ENCODE measurements at regions not wholly inside any gene's neighbourhood (a gene's known extent, or its start where the extent isn't known, plus 50 kb on each side); places are given as distances from the start of the nearest gene placed in this dataset.

DNA sequence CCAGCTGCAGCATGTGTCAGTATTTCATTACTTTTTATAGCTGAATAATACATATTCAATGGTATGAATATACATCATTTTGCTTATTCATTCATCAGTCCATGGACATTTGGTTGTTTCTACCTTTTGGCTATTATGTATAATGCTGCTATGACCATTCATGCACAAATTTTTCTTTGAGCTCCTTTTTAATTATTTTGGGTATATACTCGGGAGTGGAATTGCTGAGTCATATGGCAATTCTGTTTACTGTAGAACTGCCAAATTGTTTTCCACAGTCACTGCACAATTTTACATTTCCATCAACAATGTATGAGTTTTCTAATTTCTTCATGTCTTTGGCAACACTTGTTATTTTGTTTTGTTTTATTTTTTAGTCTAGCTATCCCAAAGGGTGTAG is 405.9 kb upstream of the PITX2 start:
- DNase-seq (ENCODE audit: low spot score), result no peak
- Histone ChIP-seq H3K27me3 (replicated peaks; ENCODE audit: insufficient read depth) (no peaks in the 10 kb centered on the region), H3K27ac (no peak overlapping the region), H3K4me1 (replicated peaks) (no peaks in the 10 kb centered on the region), H3K36me3 (no peaks in the 10 kb centered on the region), H3K4me3 (no peak overlapping the region), H3K9me3 (no peaks in the 10 kb centered on the region)
- TF ChIP-seq POLR2AphosphoS5 (IDR thresholded peaks at IDR 0.05), result no peak
- TF ChIP-seq, protein P1, sequence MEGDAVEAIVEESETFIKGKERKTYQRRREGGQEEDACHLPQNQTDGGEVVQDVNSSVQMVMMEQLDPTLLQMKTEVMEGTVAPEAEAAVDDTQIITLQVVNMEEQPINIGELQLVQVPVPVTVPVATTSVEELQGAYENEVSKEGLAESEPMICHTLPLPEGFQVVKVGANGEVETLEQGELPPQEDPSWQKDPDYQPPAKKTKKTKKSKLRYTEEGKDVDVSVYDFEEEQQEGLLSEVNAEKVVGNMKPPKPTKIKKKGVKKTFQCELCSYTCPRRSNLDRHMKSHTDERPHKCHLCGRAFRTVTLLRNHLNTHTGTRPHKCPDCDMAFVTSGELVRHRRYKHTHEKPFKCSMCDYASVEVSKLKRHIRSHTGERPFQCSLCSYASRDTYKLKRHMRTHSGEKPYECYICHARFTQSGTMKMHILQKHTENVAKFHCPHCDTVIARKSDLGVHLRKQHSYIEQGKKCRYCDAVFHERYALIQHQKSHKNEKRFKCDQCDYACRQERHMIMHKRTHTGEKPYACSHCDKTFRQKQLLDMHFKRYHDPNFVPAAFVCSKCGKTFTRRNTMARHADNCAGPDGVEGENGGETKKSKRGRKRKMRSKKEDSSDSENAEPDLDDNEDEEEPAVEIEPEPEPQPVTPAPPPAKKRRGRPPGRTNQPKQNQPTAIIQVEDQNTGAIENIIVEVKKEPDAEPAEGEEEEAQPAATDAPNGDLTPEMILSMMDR (IDR thresholded peaks at IDR 0.05), result no peak
- TF ChIP-seq POLR2A (IDR thresholded peaks at IDR 0.05), result no peak
- 81% methylated on average over 1 of the region's 1 CpG for WGBS
- intact Hi-C loops (cut with DNase I), result no loop called here

DNA sequence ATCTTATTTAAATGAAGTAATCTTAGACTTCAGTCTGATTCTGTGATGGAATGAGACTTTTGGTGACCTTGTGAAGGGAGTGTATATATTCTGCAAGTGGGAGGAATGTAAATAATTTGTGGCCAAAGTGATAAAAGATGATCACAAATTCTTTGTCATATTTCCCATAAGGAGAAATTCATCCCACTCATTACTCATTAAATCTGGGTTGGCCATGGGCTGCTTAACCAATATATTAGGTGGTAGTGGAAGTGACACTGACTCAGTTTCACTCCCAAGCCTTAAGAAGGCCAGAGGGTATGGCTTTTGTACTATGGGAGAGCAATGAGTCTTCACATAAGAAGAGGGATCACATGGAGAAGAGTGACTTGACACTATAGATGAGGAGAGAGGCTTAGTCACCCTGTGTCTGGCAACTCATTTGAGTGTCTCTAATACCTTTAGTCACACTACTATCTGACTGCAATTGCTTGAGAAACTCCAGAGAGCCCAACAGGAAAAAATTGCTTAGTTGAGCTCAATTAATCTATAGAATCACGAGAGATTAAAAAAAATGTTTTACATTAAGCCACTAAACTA is 408.2 kb upstream of the PITX2 start:
- no peaks in the 10 kb centered on the region for H3K36me3 ChIP-seq
- no peak for DNase-seq (ENCODE audit: low spot score)
- H3K27ac ChIP-seq, result no peak overlapping the region
- intact Hi-C loops (cut with DNase I), result no loop called here
- H3K4me3 ChIP-seq, result no peak overlapping the region
- TF ChIP-seq POLR2A (IDR thresholded peaks at IDR 0.05) (no peak), POLR2AphosphoS5 (IDR thresholded peaks at IDR 0.05) (no peak)
- TF ChIP-seq, protein P1 (IDR thresholded peaks at IDR 0.05), result no peak
- H3K4me1 ChIP-seq (replicated peaks), result no peaks in the 10 kb centered on the region
- H3K9me3 ChIP-seq, result no peaks in the 10 kb centered on the region
- H3K27me3 ChIP-seq (replicated peaks; ENCODE audit: insufficient read depth), result no peaks in the 10 kb centered on the region
- WGBS, result 88% methylated on average over 1 of the region's 1 CpG

DNA sequence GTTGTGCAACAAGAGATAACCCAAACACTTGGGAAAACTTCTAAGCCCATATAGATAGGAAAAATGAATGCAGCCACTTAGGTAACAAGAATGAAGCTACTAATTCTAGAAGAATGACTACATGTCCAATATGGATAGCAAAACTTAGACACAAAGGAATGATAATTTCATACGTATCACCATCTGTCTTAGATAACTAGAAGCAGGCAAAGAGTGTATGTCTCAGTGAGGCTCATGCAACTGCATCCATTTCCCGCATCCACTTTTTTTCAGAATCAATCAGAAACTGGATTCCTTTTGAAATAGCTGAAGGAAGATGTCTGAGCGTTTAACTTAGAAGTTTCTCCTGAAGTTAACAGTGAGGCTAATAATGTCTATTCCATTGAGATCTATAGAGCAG is 408.7 kb upstream of the PITX2 start:
- Histone ChIP-seq H3K4me1 (replicated peaks) (no peaks in the 10 kb centered on the region), H3K4me3 (no peak overlapping the region), H3K9me3 (no peaks in the 10 kb centered on the region), H3K27me3 (replicated peaks; ENCODE audit: insufficient read depth) (no peaks in the 10 kb centered on the region), H3K27ac (no peak overlapping the region), H3K36me3 (no peaks in the 10 kb centered on the region)
- no peak for TF ChIP-seq POLR2A (IDR thresholded peaks at IDR 0.05)
- DNase-seq (ENCODE audit: low spot score), result no peak
- intact Hi-C loops (cut with DNase I), result no loop called here
- 96% methylated on average over 3 of the region's 3 CpGs for WGBS

DNA sequence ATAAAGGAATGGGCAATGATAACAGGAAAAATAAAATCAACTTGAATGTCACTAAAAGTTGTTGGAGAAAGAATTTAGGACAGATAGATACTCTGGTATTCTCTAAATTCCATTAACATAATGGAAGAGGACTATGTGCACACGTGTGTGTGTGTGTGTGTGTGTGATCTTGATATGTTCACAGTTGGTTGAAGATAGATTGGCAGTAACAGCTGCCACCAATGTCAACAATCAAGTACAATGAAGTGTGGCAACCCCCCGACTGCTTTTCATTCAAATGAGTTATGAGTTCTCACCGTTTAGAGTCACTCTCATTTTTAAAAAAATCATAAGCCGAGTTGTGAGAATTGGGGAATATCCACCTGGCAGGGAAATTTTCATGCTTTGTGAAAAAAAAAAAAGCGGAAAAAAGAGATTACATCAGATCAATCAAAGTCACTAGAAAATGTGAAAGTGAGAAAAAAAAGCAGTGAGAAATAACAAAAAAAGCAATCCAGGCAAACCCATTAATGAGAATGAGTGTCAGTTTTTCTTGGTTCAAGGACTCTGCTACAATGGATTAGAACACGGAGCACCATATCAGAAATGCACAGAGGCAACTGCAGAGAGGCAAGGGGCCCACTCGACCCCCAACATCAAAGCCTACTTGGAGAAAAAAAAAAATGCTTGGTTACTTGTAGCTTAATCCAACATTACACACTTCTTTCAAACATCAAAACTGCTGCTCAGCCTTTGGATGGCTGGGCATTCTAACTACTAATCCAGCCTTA is 414.9 kb upstream of the PITX2 start:
- H3K4me3 ChIP-seq, result no peak overlapping the region

DNA sequence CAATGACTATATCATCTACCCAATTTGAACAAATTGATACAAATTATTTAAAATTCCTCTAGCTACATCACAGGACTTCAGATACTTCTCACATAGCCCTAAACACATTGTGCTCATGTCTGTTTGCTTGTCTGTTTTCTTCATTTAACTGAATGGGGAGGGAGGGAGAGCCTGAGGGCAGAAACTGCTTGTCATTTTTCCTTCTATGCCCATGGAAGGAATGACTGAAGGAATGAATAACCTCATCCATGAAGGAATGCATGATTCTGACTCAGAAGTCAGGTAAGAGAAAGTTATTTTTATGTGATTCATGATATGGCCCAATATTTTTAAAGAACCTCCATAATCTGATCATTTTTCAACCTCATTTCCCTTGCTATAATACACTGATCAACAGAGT is 418.0 kb upstream of the PITX2 start:
- H3K9me3 ChIP-seq, result no peaks in the 10 kb centered on the region
- H3K4me3 ChIP-seq, result no peak overlapping the region
- TF ChIP-seq POLR2A (IDR thresholded peaks at IDR 0.05), result no peak
- TF ChIP-seq POLR2AphosphoS5 (IDR thresholded peaks at IDR 0.05), result no peak
- TF ChIP-seq, protein P1 (IDR thresholded peaks at IDR 0.05), result no peak
- H3K36me3 ChIP-seq, result no peaks in the 10 kb centered on the region
- no peaks in the 10 kb centered on the region for H3K27me3 ChIP-seq (replicated peaks; ENCODE audit: insufficient read depth)
- DNase-seq (ENCODE audit: low spot score), result no peak
- H3K4me1 ChIP-seq (replicated peaks), result no peaks in the 10 kb centered on the region
- H3K27ac ChIP-seq, result no peak overlapping the region
- intact Hi-C loops (cut with DNase I), result no loop called here

More for the DNA sequence above, 414.9 kb upstream of the PITX2 start:
- no peak for DNase-seq (ENCODE audit: low spot score)
- Histone ChIP-seq H3K36me3 (no peaks in the 10 kb centered on the region), H3K9me3 (no peaks in the 10 kb centered on the region), H3K27me3 (replicated peaks; ENCODE audit: insufficient read depth) (no peaks in the 10 kb centered on the region), H3K27ac (no peak overlapping the region), H3K4me1 (replicated peaks) (no peaks in the 10 kb centered on the region)
- TF ChIP-seq, protein P1 (IDR thresholded peaks at IDR 0.05), result no peak
- no peak for TF ChIP-seq POLR2AphosphoS5 (IDR thresholded peaks at IDR 0.05)
- no peak for TF ChIP-seq POLR2A (IDR thresholded peaks at IDR 0.05)
- WGBS, result 43% methylated on average over 7 of the region's 7 CpGs
- intact Hi-C loops (cut with DNase I), result no loop called here
